ENCODE measurements at regions not wholly inside any gene's neighbourhood (a gene's known extent, or its start where the extent isn't known, plus 50 kb on each side); places are given as distances from the start of the nearest gene placed in this dataset.
"Not testable (repeated sequence)": the region's sequence is repeated elsewhere in the genome, so short reads cannot be mapped to it uniquely, and the experiment has no call there.

GRCh38 chr1:9440763-9441194 is 98.5 kb upstream of the SLC25A33 start:
- TF ChIP-seq CTCF (IDR thresholded peaks at IDR 0.05; ENCODE audit: low read depth, low read length, missing control alignments), result no peak
- DNase-seq (ENCODE audit: low read depth), result no peak
- H3K4me3 ChIP-seq (ENCODE audit: low read depth, low read length), result no peak overlapping the region
- in situ Hi-C loops (cut with HindIII; ENCODE audit: low sequenced_read_pairs), result no loop called here

- TF ChIP-seq CTCF (IDR thresholded peaks at IDR 0.05; ENCODE audit: low read depth, low read length, missing control alignments), result no peak
- no peak overlapping the region for H3K4me3 ChIP-seq (ENCODE audit: low read depth, low read length)
- DNase-seq (ENCODE audit: low read depth), result peak; percentile 27
- in situ Hi-C loops (cut with HindIII; ENCODE audit: low sequenced_read_pairs), result no loop called here
These were observed 97.7 kb upstream of the SLC25A33 start for GRCh38 chr1:9441451-9442133.

- no peak overlapping the region for H3K4me3 ChIP-seq (ENCODE audit: low read depth, low read length)
- in situ Hi-C loops (cut with HindIII; ENCODE audit: low sequenced_read_pairs), result no loop called here
- no peak for DNase-seq (ENCODE audit: low read depth)
- TF ChIP-seq CTCF (IDR thresholded peaks at IDR 0.05; ENCODE audit: low read depth, low read length, missing control alignments), result no peak
These were observed 96.9 kb upstream of the SLC25A33 start for GRCh38 chr1:9442278-9442846.

- no peak for DNase-seq (ENCODE audit: low read depth)
- no peak for TF ChIP-seq CTCF (IDR thresholded peaks at IDR 0.05; ENCODE audit: low read depth, low read length, missing control alignments)
- no peak overlapping the region for H3K4me3 ChIP-seq (ENCODE audit: low read depth, low read length)
- in situ Hi-C loops (cut with HindIII; ENCODE audit: low sequenced_read_pairs), result no loop called here
These were observed 96.3 kb upstream of the SLC25A33 start for GRCh38 chr1:9442986-9443385.

- H3K4me3 ChIP-seq (ENCODE audit: low read depth, low read length), result no peak overlapping the region
- in situ Hi-C loops (cut with HindIII; ENCODE audit: low sequenced_read_pairs), result no loop called here
- DNase-seq (ENCODE audit: low read depth), result no peak
- TF ChIP-seq CTCF (IDR thresholded peaks at IDR 0.05; ENCODE audit: low read depth, low read length, missing control alignments), result no peak
These were observed 95.3 kb upstream of the SLC25A33 start for GRCh38 chr1:9443913-9444445.

- no peak overlapping the region for H3K4me3 ChIP-seq (ENCODE audit: low read depth, low read length)
- TF ChIP-seq CTCF (IDR thresholded peaks at IDR 0.05; ENCODE audit: low read depth, low read length, missing control alignments), result no peak
- DNase-seq (ENCODE audit: low read depth), result no peak
- in situ Hi-C loops (cut with HindIII; ENCODE audit: low sequenced_read_pairs), result no loop called here
These were observed 94.7 kb upstream of the SLC25A33 start for GRCh38 chr1:9444532-9444931.

GRCh38 chr1:9445081-9445480 is 94.2 kb upstream of the SLC25A33 start:
- H3K4me3 ChIP-seq (ENCODE audit: low read depth, low read length); DNase-seq (ENCODE audit: low read depth); in situ Hi-C loops (cut with HindIII; ENCODE audit: low sequenced_read_pairs): not testable (repeated sequence)
